ENCODE measurements at regions not wholly inside any gene's neighbourhood (a gene's known extent, or its start where the extent isn't known, plus 50 kb on each side); places are given as distances from the start of the nearest gene placed in this dataset.
"Not testable (repeated sequence)": the region's sequence is repeated elsewhere in the genome, so short reads cannot be mapped to it uniquely, and the experiment has no call there.

DNA sequence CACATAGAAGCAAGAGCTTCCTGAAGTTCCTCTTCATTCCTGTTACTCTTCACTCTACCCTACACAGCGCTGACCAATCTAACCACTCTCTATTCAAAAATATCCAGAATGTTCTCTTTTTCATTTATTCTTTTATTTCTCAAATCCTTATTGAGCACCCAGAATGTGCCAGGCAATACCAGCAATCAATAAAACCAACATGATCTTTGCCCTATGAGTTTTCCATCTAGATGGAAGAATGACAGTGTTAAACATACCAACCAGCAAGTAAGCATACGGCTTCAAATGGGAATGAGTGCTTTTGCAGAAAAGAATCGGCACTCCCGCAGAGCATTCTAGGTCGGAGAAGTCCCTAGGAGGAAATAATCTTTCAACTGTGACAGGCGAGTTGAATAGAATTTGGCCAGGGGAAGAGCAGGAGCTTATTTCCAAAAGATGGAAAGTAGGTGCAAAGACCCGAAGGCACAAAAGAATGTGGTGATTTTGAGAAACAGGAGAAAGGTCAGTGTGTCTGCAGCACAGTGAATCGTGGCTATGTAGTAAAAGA lies 217.8 kb upstream of the MEIS1 start:
- H3K9me3 ChIP-seq (ENCODE audit: control insufficient read depth in 2 of 2, low read length in 2 of 2): no peaks in the 10 kb centered on the region
- no peak overlapping the region for H3K9ac ChIP-seq (ENCODE audit: low read length in 2 of 2)
- H3K36me3 ChIP-seq (ENCODE audit: control insufficient read depth in 2 of 2, insufficient read depth in 2 of 2, low read length in 2 of 2): no peaks in the 10 kb centered on the region
- H3K4me3 ChIP-seq (ENCODE audit: low read length in 2 of 2): no peak overlapping the region
- H3K4me1 ChIP-seq (ENCODE audit: control insufficient read depth, insufficient read depth, low read length): no peaks in the 10 kb centered on the region
- no peak overlapping the region for H3K27ac ChIP-seq (ENCODE audit: low read length)
- H3K27me3 ChIP-seq (ENCODE audit: control insufficient read depth in 1 of 2, insufficient read depth in 2 of 2, low read length in 2 of 2): no peaks in the 10 kb centered on the region

DNA sequence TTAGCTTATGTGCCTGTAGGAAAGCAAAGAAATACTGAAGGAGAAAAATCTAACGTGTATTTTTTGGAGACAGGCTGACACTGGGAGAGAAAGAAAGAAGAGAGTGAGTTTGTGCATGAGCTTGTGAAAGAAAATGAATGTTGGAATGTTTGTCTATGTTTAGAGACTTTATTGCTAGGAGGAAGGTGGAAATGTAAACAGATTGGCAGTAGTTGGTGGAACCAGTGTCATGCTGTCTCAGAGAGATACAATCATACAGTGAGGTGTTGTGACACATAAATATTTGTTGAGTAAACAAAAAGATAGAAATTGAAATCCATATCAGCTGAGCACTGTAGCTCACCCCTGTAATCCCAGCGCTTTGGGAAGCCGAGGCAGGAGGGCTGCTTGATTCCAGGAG lies 222.2 kb upstream of the MEIS1 start:
- no peak overlapping the region for H3K27ac ChIP-seq (ENCODE audit: low read length)
- H3K27me3 ChIP-seq (ENCODE audit: control insufficient read depth in 1 of 2, insufficient read depth in 2 of 2, low read length in 2 of 2): no peaks in the 10 kb centered on the region
- H3K9ac ChIP-seq (ENCODE audit: low read length in 2 of 2): no peak overlapping the region
- H3K36me3 ChIP-seq (ENCODE audit: control insufficient read depth in 2 of 2, insufficient read depth in 2 of 2, low read length in 2 of 2): no peaks in the 10 kb centered on the region
- no peaks in the 10 kb centered on the region for H3K4me1 ChIP-seq (ENCODE audit: control insufficient read depth, insufficient read depth, low read length)
- no peak overlapping the region for H3K4me3 ChIP-seq (ENCODE audit: low read length in 2 of 2)
- H3K9me3 ChIP-seq (ENCODE audit: control insufficient read depth in 2 of 2, low read length in 2 of 2): no peaks in the 10 kb centered on the region

- no peaks in the 10 kb centered on the region for H3K27me3 ChIP-seq (ENCODE audit: control insufficient read depth in 1 of 2, insufficient read depth in 2 of 2, low read length in 2 of 2)
Measured at GRCh38 chr2:66202586-66202985, 232.3 kb upstream of the MEIS1 start.

DNA sequence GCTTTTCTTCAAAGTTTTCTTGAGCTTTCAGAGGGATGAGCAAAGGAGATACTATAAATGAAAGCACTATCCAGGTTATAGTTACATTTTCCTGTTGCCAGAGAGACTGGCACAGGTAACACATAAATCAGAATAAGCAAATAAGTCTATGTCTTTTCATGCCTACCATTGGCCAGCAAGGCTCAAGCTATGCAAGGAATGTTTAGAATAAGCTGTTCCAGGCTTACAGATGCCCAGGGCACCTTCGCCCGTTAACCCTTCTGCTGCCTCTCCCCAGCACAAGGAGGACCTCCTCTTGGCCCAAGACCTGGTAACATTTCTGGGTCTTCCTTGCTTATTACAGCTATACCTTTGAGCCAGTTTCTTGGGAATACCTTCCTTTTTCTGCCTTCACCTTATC lies 233.7 kb upstream of the MEIS1 start:
- no peak overlapping the region for H3K4me3 ChIP-seq (ENCODE audit: low read length in 2 of 2)
- no peaks in the 10 kb centered on the region for H3K27me3 ChIP-seq (ENCODE audit: control insufficient read depth in 1 of 2, insufficient read depth in 2 of 2, low read length in 2 of 2)

More at GRCh38 chr2:66202586-66202985, 232.3 kb upstream of the MEIS1 start:
- no peaks in the 10 kb centered on the region for H3K36me3 ChIP-seq (ENCODE audit: control insufficient read depth in 2 of 2, insufficient read depth in 2 of 2, low read length in 2 of 2)
- H3K27ac ChIP-seq (ENCODE audit: low read length): no peak overlapping the region
- no peak overlapping the region for H3K9ac ChIP-seq (ENCODE audit: low read length in 2 of 2)
- H3K4me3 ChIP-seq (ENCODE audit: low read length in 2 of 2): no peak overlapping the region
- H3K4me1 ChIP-seq (ENCODE audit: control insufficient read depth, insufficient read depth, low read length): no peaks in the 10 kb centered on the region
- peaks cover 0 to 6% of the 10 kb centered on the region in 2 donors for H3K9me3 ChIP-seq (ENCODE audit: control insufficient read depth in 2 of 2, low read length in 2 of 2)

DNA sequence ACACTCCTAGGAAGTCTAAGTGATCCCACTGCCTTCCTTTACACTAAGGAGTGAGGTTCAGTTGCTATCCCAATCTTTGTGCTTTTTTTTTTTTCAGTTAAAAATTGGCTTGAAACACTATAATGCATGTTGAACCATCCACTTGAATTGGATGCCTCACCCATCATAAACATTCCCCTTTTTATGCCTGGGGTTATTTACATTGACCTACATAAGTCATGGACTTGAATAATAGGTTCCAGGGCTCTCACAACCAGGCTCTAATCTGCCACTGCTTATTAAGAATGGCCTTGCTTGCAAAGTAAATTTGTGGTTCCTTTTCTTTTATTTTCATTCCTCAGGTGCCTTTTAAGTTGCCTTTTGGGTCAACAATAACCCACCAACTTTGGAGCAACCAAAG lies 236.1 kb upstream of the MEIS1 start:
- no peak overlapping the region for H3K27ac ChIP-seq (ENCODE audit: low read length)
- H3K4me1 ChIP-seq (ENCODE audit: control insufficient read depth, insufficient read depth, low read length): no peaks in the 10 kb centered on the region
- H3K4me3 ChIP-seq (ENCODE audit: low read length in 2 of 2): no peak overlapping the region
- H3K27me3 ChIP-seq (ENCODE audit: control insufficient read depth in 1 of 2, insufficient read depth in 2 of 2, low read length in 2 of 2): no peaks in the 10 kb centered on the region
- H3K9ac ChIP-seq (ENCODE audit: low read length in 2 of 2): no peak overlapping the region
- H3K36me3 ChIP-seq (ENCODE audit: control insufficient read depth in 2 of 2, insufficient read depth in 2 of 2, low read length in 2 of 2): no peaks in the 10 kb centered on the region
- peaks cover 0 to 6% of the 10 kb centered on the region in 2 donors for H3K9me3 ChIP-seq (ENCODE audit: control insufficient read depth in 2 of 2, low read length in 2 of 2)

More for the DNA sequence above, 233.7 kb upstream of the MEIS1 start:
- H3K36me3 ChIP-seq (ENCODE audit: control insufficient read depth in 2 of 2, insufficient read depth in 2 of 2, low read length in 2 of 2): no peaks in the 10 kb centered on the region
- peaks cover 0 to 6% of the 10 kb centered on the region in 2 donors for H3K9me3 ChIP-seq (ENCODE audit: control insufficient read depth in 2 of 2, low read length in 2 of 2)
- H3K4me1 ChIP-seq (ENCODE audit: control insufficient read depth, insufficient read depth, low read length): no peaks in the 10 kb centered on the region
- no peak overlapping the region for H3K27ac ChIP-seq (ENCODE audit: low read length)
- H3K9ac ChIP-seq (ENCODE audit: low read length in 2 of 2): no peak overlapping the region

DNA sequence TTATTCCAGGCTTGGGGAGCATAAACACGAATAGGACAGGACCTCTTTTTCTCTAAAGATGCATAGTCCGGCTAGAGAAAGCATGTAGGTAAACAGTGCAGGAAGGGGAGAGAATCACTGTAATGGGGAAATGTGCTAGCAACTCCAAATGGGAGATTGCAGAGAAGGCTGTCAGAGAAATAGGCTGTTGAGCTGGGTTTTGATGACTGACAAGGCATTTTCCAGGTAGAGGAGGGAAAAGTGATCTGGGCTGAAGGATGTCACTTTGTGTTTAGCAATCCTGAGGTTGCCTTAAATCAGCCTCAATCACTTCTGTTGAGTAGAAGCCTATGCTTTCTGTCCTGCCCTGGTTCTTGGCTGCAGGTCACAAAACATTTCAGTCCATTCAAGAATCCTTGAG lies 242.0 kb upstream of the MEIS1 start:
- no peaks in the 10 kb centered on the region for H3K36me3 ChIP-seq (ENCODE audit: control insufficient read depth in 2 of 2, insufficient read depth in 2 of 2, low read length in 2 of 2)
- H3K9me3 ChIP-seq (ENCODE audit: control insufficient read depth in 2 of 2, low read length in 2 of 2): no peaks in the 10 kb centered on the region
- no peak overlapping the region for H3K9ac ChIP-seq (ENCODE audit: low read length in 2 of 2)
- H3K27ac ChIP-seq (ENCODE audit: low read length): no peak overlapping the region
- H3K4me3 ChIP-seq (ENCODE audit: low read length in 2 of 2): no peak overlapping the region
- peaks cover 0 to 2% of the 10 kb centered on the region in 2 donors for H3K27me3 ChIP-seq (ENCODE audit: control insufficient read depth in 1 of 2, insufficient read depth in 2 of 2, low read length in 2 of 2)
- no peaks in the 10 kb centered on the region for H3K4me1 ChIP-seq (ENCODE audit: control insufficient read depth, insufficient read depth, low read length)

DNA sequence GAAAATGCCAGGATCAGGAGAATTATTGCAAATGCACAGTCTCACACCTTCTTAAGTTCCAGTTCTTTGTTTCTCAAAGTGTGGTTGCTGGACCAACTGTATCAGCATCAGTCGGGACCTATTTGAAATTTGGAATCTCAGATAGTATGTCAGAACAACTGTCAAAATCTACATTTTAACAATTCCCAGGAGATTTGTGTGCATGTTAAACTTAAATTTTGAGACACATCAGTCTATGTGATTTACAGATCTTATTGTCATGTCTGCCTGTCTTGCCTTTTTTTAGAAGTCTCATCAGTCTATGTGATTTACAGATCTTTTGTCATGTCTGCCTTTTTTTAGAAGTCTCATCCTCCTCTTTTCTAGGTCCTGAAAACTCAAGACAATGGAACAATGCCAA lies 243.6 kb upstream of the MEIS1 start:
- no peak overlapping the region for H3K4me3 ChIP-seq (ENCODE audit: low read length in 2 of 2)
- H3K9ac ChIP-seq (ENCODE audit: low read length in 2 of 2): no peak overlapping the region
- H3K36me3 ChIP-seq (ENCODE audit: control insufficient read depth in 2 of 2, insufficient read depth in 2 of 2, low read length in 2 of 2): no peaks in the 10 kb centered on the region
- H3K9me3 ChIP-seq (ENCODE audit: control insufficient read depth in 2 of 2, low read length in 2 of 2): no peaks in the 10 kb centered on the region
- peaks cover 0 to 2% of the 10 kb centered on the region in 2 donors for H3K27me3 ChIP-seq (ENCODE audit: control insufficient read depth in 1 of 2, insufficient read depth in 2 of 2, low read length in 2 of 2)
- no peaks in the 10 kb centered on the region for H3K4me1 ChIP-seq (ENCODE audit: control insufficient read depth, insufficient read depth, low read length)
- no peak overlapping the region for H3K27ac ChIP-seq (ENCODE audit: low read length)

DNA sequence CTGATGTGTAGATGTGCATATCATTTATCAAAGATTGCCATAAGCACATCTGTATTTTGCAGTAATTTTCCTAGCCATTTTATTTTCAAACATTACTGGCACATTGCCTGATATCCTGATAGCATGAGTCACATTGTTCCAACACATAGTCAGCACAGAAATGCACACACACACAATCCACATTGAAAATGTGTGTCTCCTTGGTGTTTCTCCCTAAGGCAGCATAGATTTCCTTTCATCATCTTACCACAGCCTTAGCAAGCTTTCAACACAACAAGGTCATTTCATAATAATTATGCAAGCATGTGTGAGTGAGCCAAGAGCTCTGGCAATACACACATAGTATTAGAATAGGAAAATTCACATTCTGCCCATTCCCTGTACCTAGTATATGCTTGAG lies 245.4 kb upstream of the MEIS1 start:
- Histone ChIP-seq H3K9ac (ENCODE audit: low read length in 2 of 2) (no peak overlapping the region), H3K27me3 (ENCODE audit: control insufficient read depth in 1 of 2, insufficient read depth in 2 of 2, low read length in 2 of 2) (peaks cover 0 to 2% of the 10 kb centered on the region in 2 donors), H3K9me3 (ENCODE audit: control insufficient read depth in 2 of 2, low read length in 2 of 2) (no peaks in the 10 kb centered on the region), H3K36me3 (ENCODE audit: control insufficient read depth in 2 of 2, insufficient read depth in 2 of 2, low read length in 2 of 2) (no peaks in the 10 kb centered on the region), H3K4me3 (ENCODE audit: low read length in 2 of 2) (no peak overlapping the region), H3K27ac (ENCODE audit: low read length) (no peak overlapping the region), H3K4me1 (ENCODE audit: control insufficient read depth, insufficient read depth, low read length) (no peaks in the 10 kb centered on the region)

- Histone ChIP-seq H3K4me1 (ENCODE audit: control insufficient read depth, insufficient read depth, low read length) (no peaks in the 10 kb centered on the region), H3K9me3 (ENCODE audit: control insufficient read depth in 2 of 2, low read length in 2 of 2) (no peaks in the 10 kb centered on the region), H3K27ac (ENCODE audit: low read length) (no peak overlapping the region), H3K36me3 (ENCODE audit: control insufficient read depth in 2 of 2, insufficient read depth in 2 of 2, low read length in 2 of 2) (no peaks in the 10 kb centered on the region), H3K27me3 (ENCODE audit: control insufficient read depth in 1 of 2, insufficient read depth in 2 of 2, low read length in 2 of 2) (no peaks in the 10 kb centered on the region), H3K4me3 (ENCODE audit: low read length in 2 of 2) (no peak overlapping the region), H3K9ac (ENCODE audit: low read length in 2 of 2) (no peak overlapping the region)
Measured at GRCh38 chr2:66186537-66186936, 248.4 kb upstream of the MEIS1 start.

GRCh38 chr2:66185497-66186054 lies 249.3 kb upstream of the MEIS1 start:
- Histone ChIP-seq H3K27me3 (ENCODE audit: control insufficient read depth in 1 of 2, insufficient read depth in 2 of 2, low read length in 2 of 2) (no peaks in the 10 kb centered on the region), H3K4me1 (ENCODE audit: control insufficient read depth, insufficient read depth, low read length) (no peaks in the 10 kb centered on the region)

GRCh38 chr2:66177128-66177796 lies 257.7 kb upstream of the MEIS1 start:
- not testable (repeated sequence) for H3K4me1 ChIP-seq (ENCODE audit: control insufficient read depth, insufficient read depth, low read length); H3K4me3 ChIP-seq (ENCODE audit: low read length in 2 of 2); H3K27ac ChIP-seq (ENCODE audit: low read length)

More at GRCh38 chr2:66185497-66186054, 249.3 kb upstream of the MEIS1 start:
- Histone ChIP-seq H3K27ac (ENCODE audit: low read length) (no peak overlapping the region), H3K4me3 (ENCODE audit: low read length in 2 of 2) (no peak overlapping the region), H3K36me3 (ENCODE audit: control insufficient read depth in 2 of 2, insufficient read depth in 2 of 2, low read length in 2 of 2) (no peaks in the 10 kb centered on the region), H3K9ac (ENCODE audit: low read length in 2 of 2) (no peak overlapping the region), H3K9me3 (ENCODE audit: control insufficient read depth in 2 of 2, low read length in 2 of 2) (no peaks in the 10 kb centered on the region)

More at GRCh38 chr2:66177128-66177796, 257.7 kb upstream of the MEIS1 start:
- not testable (repeated sequence) for H3K9me3 ChIP-seq (ENCODE audit: control insufficient read depth in 2 of 2, low read length in 2 of 2); H3K27me3 ChIP-seq (ENCODE audit: control insufficient read depth in 1 of 2, insufficient read depth in 2 of 2, low read length in 2 of 2); H3K36me3 ChIP-seq (ENCODE audit: control insufficient read depth in 2 of 2, insufficient read depth in 2 of 2, low read length in 2 of 2); H3K9ac ChIP-seq (ENCODE audit: low read length in 2 of 2)
